ENCODE measurements at regions not wholly inside any gene's neighbourhood (a gene's known extent, or its start where the extent isn't known, plus 50 kb on each side); places are given as distances from the start of the nearest gene placed in this dataset.

- no peak for DNase-seq
Measured at GRCh38 chrY:7968293-7968692, 1056.7 kb upstream of the AMELY start.

GRCh38 chrY:7966916-7967315 lies 1055.4 kb upstream of the AMELY start:
- no peak for DNase-seq

- DNase-seq, result no peak
Measured at GRCh38 chrY:7963393-7963792, 1051.8 kb upstream of the AMELY start.

- DNase-seq, result no peak
Measured at GRCh38 chrY:7962350-7962749, 1050.8 kb upstream of the AMELY start.

- DNase-seq, result no peak
Measured at GRCh38 chrY:7961811-7962210, 1050.3 kb upstream of the AMELY start.

- DNase-seq, result no peak
Measured at GRCh38 chrY:7957773-7958172, 1046.2 kb upstream of the AMELY start.

GRCh38 chrY:7951187-7951852 lies 1039.8 kb upstream of the AMELY start:
- DNase-seq, result no peak

- no peak for DNase-seq
Measured at GRCh38 chrY:7944135-7944534, 1032.6 kb upstream of the AMELY start.

- no peak for DNase-seq
Measured at GRCh38 chrY:7942711-7943110, 1031.2 kb upstream of the AMELY start.

GRCh38 chrY:7941856-7942255 lies 1030.3 kb upstream of the AMELY start:
- no peak for DNase-seq

- DNase-seq, result no peak
Measured at GRCh38 chrY:7938982-7939718, 1027.6 kb upstream of the AMELY start.

GRCh38 chrY:7936831-7937230 lies 1025.3 kb upstream of the AMELY start:
- DNase-seq, result no peak

GRCh38 chrY:7936046-7936445 lies 1024.5 kb upstream of the AMELY start:
- DNase-seq, result no peak

GRCh38 chrY:7935606-7936005 lies 1024.1 kb upstream of the AMELY start:
- no peak for DNase-seq

GRCh38 chrY:7932424-7932823 lies 1020.9 kb upstream of the AMELY start:
- DNase-seq, result no peak

GRCh38 chrY:7929866-7930265 lies 1018.3 kb upstream of the AMELY start:
- no peak for DNase-seq

GRCh38 chrY:7924059-7924458 lies 1012.5 kb upstream of the AMELY start:
- DNase-seq, result no peak

- no peak for DNase-seq
Measured at GRCh38 chrY:7923476-7924017, 1012.0 kb upstream of the AMELY start.

- no peak for DNase-seq
Measured at GRCh38 chrY:7920382-7920781, 1008.8 kb upstream of the AMELY start.

GRCh38 chrY:7888506-7888905 lies 977.0 kb upstream of the AMELY start:
- DNase-seq, result no peak

- no peak for DNase-seq
Measured at GRCh38 chrY:7881696-7882095, 970.1 kb upstream of the AMELY start.

GRCh38 chrY:7879245-7879644 lies 967.7 kb upstream of the AMELY start:
- no peak for DNase-seq

- no peak for DNase-seq
Measured at GRCh38 chrY:7878719-7879118, 967.2 kb upstream of the AMELY start.

GRCh38 chrY:7877458-7877857 lies 965.9 kb upstream of the AMELY start:
- DNase-seq, result no peak

- no peak for DNase-seq
Measured at GRCh38 chrY:7874080-7874479, 962.5 kb upstream of the AMELY start.
